Stimulated activated CD4-positive, alpha-beta T cell treated with anti-CD3 and anti-CD28 coated beads, Interleukin-4, amount 100 ng/mL, for 48 hours (primary cell): ENCODE measurements at regions not wholly inside any gene's neighbourhood (a gene's known extent, or its start where the extent isn't known, plus 50 kb on each side); places are given as distances from the start of the nearest gene placed in this dataset.

Experiments
- DNase-seq, 2 donors: peaks; one replicate each; pipeline ENCODE4 v3.0.0-alpha.2; 2020; ENCODE audit warnings: low read depth in 2 of 2

DNA sequence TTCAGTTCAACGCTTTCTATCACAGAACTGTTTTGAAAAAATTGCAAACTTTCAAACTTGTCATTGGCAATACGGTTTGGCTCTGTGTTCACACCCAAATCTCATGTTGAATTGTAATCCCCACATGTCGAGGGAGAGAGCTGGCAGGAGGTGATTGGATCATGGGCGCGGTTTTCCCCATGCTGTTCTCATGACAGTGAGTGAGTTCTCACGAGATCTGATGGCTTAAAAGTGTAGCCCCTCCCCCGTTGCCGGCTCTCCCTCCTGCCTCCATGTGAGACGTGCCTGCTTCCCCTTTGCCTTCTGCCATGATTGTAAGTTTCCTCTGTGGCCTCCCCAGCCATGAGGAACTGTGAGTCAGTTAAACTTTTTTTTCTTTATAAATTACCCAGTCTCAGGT is 1144.0 kb downstream of the BRD1 start:
- DNase-seq = no peak

- DNase-seq = no peak
These were observed 1145.2 kb downstream of the BRD1 start for GRCh38 chr22:48682504-48682903.

GRCh38 chr22:48680601-48681000 is 1147.1 kb downstream of the BRD1 start:
- no peak for DNase-seq

- no peak for DNase-seq
These were observed 1147.8 kb downstream of the BRD1 start for GRCh38 chr22:48679656-48680555.

DNA sequence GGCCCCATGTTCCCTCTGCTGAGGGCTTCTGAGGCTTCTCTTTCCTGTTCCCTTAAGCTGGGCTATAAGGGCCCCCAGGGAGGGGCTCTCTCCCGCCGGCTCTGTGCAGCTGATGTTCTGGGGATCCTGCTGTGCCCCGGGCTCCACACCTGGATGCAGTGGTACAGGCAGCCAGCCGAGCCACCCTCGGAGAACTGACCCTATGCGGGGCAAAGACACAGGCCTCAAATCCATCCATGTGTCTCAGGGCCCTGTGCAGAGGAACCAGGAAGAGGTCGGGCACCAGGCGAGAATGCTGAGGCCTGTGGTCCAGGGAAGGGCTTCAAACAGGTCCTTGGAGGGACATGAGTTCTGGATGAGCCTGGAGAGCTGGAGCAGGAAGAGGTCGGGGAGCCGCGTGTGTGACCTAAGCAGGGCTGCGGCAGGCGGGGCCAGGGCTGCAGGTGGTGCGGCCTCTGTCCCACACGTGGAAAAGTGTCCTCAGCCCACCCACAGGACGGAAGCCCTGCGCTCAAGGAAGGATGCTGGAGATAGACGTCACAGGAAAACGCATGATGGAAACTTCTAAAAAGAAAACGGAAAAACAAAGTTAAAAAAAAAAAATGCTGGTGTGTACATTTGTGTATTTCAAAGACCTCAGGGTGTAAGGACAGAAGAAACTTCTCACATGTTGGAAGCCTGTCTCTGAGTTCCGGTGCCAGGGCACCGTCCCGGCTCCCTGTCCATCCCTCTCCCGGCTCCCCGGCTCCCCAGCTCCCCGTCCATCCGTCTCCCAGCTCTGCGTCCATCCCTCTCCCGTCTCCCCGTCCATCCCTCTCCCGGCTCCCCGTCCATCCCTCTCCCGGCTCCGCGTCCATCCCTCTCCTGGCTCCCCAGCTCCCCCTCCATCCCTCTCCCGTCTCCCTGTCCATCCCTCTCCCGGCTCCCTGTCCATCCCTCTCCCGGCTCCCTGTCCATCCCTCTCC is 1149.2 kb downstream of the BRD1 start:
- no peak for DNase-seq

DNA sequence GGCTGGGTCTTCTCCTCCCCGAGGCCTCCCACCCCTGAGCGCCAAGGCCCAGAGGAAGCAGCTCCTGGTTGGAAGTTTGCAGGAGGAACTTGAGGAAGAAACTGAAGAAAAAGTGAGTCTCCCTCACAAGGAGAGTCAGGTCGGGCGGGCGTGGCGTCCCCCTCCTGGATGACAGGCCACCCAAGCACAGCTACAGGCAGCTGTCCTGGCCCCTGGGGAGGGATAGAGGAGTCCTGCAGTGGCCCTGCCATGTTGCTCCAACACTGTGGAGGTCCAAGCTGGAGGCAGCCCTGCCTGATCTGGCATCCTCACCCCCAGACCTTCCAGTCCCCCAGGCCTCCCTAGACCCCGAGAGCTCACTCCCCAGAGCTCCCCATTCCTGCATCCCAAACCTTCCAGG is 1150.1 kb downstream of the BRD1 start:
- DNase-seq = no peak

DNA sequence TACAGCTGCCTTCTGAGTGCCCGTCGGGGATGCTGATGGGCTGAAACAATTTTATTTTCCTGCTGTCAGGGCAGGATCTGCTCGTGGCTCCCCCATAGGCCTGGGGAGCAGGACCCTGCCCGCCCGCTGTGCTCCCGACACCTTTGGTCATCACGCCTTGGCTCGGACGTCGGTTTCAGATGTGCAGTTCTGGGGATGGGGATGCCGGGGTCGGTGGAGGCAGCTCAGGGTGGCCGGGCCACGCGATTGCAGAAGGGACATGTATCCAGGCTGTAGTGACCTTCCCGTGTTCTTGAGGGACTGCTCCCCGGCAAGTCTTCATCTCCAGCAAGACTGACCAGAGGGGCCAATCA is 1150.5 kb downstream of the BRD1 start:
- no peak for DNase-seq

DNA sequence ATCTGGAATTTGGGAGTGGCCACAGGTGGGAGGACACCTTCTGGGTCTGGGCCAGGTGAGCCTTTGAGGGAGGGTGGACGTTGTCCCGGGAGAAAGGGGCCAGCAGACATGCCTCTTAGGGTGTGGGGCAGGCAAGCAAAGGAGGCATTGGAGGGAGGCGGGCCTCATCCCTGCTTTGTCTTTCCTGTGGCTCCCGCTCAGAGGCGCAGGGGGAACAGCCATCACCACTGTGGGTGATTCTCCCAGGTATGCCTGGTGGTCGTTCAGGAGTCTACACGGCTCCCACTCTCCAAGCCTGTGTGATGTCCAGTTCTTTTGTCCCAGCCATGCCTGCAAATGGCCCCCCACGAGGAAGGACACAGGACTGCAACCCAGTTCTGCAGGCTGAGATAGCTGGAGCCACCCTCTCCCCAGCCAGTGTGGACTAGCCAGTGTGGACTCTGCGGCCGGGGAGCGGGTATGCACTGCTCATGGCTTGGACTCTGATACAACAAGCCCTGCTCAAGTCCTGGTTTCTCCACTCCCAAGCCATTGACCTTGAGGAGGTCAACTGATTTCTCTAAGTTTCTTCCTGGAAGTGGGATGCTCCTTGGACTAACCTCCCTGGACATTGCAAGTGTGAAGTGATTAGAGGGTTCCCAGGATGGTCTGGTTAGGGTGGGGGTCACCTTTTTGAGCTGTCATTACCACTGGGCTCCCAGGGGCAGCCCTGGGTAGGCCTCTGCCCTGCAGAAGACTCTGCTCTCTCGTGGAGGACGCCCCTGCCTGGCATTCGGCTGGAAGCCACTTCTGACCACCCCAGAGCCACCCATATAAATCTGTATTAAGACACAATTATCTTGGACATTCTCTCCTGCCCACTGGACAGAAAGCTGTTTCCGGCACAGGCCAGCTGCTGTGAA is 1151.2 kb downstream of the BRD1 start:
- no peak for DNase-seq

- no peak for DNase-seq
These were observed 1151.9 kb downstream of the BRD1 start for GRCh38 chr22:48675830-48676145.

GRCh38 chr22:48675141-48675829 is 1152.4 kb downstream of the BRD1 start:
- DNase-seq = no peak

DNA sequence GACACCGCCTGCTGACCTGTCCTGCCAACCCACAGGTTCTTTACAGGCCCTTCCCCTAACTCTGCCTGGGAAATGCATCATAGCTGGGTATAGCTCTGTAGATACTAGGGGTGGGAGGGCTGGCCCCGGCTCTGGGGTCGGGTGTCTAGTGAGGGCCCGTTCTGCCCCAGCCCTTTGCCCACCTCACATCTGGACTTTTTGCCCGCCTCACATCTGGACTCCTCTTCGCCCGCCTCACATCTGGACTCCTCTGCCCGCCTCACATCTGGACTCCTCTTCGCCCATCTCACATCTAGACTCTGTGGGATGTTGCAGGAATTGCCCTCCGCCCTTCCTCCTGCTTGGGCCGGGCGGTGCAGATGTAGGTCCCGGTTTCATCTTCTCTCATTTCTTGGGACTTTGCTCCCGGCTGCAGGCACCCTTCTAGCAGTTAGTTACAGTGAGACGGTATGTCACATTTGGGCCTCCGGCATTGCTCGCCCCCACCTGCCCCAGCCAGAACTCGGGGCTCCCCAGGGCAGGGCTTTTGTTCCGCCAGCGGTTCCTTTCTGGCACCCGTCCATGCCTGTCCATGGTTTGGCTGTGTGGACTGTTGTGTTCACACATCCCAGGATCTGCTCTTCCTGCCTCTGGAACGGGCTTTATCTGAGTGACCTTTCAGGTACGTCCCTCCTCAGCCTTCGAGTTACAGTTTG is 1153.7 kb downstream of the BRD1 start:
- DNase-seq = no peak

- DNase-seq = no peak
These were observed 1155.3 kb downstream of the BRD1 start for GRCh38 chr22:48672387-48672786.

DNA sequence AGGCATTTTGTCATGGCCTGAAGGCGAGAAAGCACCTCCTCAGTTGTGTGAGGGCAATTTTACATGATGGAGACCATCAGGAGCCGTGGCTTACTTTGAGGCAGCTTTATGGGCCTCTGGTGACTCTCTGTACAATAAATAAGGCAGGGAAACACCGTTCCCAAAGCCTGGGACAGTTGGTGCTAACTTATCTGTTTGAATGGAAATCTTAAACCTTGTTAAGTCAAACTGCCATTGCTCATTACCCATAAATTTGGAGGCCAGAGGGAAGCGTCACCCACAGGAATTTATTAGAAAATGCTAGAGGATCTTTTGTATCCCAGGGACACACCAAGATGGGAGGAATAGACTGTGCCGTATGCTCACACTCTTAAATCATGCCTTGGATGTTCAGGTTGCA is 1156.9 kb downstream of the BRD1 start:
- no peak for DNase-seq

DNA sequence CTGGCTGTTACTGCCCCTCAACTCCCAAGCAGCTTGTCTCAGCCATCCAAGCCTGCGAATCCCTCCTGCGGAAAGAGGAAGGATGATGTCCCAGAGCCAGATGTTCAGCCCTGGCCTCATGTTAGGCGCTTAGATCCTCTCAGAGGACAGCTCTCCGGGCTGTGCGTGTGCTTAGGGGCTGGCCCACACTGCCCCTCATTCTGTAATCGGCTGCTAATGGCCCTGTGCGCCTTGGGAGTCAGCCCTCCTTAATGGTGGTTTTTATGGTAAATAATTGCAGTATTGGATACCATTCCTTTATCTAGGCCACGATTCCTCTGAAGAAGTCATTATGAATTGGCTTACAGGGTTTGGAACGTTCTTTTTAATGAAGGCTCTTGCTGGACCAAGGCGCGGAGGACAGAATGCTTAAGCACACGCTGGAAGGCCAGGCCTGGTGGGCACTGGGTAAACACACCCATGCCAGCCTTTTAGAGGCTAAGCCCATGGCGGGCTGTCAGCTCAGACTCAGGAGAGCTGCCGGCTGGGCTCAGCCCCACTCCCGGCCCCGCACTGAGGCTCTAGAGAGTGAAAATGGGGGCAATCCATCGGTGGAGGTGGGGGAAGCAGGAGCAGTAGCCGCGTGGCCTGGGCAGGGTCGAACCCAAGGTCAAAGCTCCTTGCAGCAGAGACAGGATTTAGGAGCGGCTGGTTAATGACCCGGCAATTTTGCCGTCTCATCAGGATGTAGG is 1157.5 kb downstream of the BRD1 start:
- no peak for DNase-seq

DNA sequence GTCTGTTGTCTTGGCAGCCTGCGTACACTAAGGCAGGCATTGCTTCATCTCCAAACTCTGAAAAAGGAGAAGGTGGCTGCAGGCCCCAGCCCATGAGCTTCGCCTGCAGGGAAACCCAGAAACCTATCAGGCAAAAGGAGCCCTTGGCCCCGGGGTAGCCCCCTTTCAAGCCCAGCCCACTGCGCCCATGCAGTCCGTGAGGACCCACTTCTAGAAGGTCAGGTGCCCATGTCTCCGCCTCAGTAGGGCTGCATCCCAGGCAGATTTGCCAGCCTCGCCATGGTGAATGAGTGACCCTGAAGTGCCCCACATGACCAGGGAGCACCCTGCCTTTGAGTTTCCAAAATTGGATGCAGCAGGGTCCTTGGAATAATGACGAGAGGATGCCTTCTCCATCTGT is 1158.4 kb downstream of the BRD1 start:
- no peak for DNase-seq

- DNase-seq = no peak
These were observed 1160.4 kb downstream of the BRD1 start for GRCh38 chr22:48667289-48667688.

DNA sequence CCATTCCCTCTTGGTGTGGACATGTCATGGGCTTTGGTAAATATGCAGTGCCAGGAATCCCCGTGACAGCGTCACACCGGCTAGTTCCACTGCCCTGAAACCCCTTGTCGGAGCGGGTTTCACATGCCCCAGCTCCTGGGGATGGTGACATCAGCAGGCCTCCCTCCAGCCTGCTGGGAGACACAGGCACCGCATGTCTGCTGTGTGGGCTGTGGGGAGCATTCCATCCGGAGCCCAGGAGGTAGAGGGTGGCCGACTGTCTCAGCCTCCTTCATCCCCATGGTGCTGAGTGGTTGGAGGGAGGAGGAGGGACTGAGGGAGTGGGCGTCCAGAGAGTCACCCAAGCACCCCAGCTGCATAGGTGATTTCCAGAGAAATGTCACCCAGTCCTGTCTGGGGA is 1161.1 kb downstream of the BRD1 start:
- no peak for DNase-seq

GRCh38 chr22:48665311-48665995 is 1162.2 kb downstream of the BRD1 start:
- no peak for DNase-seq

- no peak for DNase-seq
These were observed 1163.1 kb downstream of the BRD1 start for GRCh38 chr22:48664586-48664985.
